ENCODE measurements at regions not wholly inside any gene's neighbourhood (a gene's known extent, or its start where the extent isn't known, plus 50 kb on each side); places are given as distances from the start of the nearest gene placed in this dataset.

- no peaks in the 10 kb centered on the region for H3K9me3 Mint-ChIP-seq (ENCODE audit: unreplicated experiment)
- peaks cover 2% of the 10 kb centered on the region for H3K27me3 Mint-ChIP-seq (ENCODE audit: unreplicated experiment)
- no peak for DNase-seq (ENCODE audit: low spot score)
- H3K4me3 Mint-ChIP-seq (ENCODE audit: unreplicated experiment) = no peak overlapping the region
- H3K27ac Mint-ChIP-seq (ENCODE audit: unreplicated experiment) = no peak overlapping the region
- no peaks in the 10 kb centered on the region for H3K36me3 Mint-ChIP-seq (ENCODE audit: low read depth, unreplicated experiment)
- no peak for TF ChIP-seq CTCF (IDR thresholded peaks at IDR 0.05; ENCODE audit: unreplicated experiment)
- no peaks in the 10 kb centered on the region for H3K4me1 Mint-ChIP-seq (ENCODE audit: unreplicated experiment)
Measured at GRCh38 chr10:78688901-78689583, 379.7 kb upstream of the ZMIZ1 start.

GRCh38 chr10:78689584-78689935, 379.2 kb upstream of the ZMIZ1 start:
- TF ChIP-seq CTCF (IDR thresholded peaks at IDR 0.05; ENCODE audit: unreplicated experiment) = no peak
- DNase-seq (ENCODE audit: low spot score) = no peak
- Mint-ChIP-seq H3K27me3 (ENCODE audit: unreplicated experiment) (peaks cover 2% of the 10 kb centered on the region), H3K9me3 (ENCODE audit: unreplicated experiment) (no peaks in the 10 kb centered on the region), H3K4me3 (ENCODE audit: unreplicated experiment) (no peak overlapping the region), H3K4me1 (ENCODE audit: unreplicated experiment) (no peaks in the 10 kb centered on the region), H3K27ac (ENCODE audit: unreplicated experiment) (no peak overlapping the region), H3K36me3 (ENCODE audit: low read depth, unreplicated experiment) (no peaks in the 10 kb centered on the region)

DNA sequence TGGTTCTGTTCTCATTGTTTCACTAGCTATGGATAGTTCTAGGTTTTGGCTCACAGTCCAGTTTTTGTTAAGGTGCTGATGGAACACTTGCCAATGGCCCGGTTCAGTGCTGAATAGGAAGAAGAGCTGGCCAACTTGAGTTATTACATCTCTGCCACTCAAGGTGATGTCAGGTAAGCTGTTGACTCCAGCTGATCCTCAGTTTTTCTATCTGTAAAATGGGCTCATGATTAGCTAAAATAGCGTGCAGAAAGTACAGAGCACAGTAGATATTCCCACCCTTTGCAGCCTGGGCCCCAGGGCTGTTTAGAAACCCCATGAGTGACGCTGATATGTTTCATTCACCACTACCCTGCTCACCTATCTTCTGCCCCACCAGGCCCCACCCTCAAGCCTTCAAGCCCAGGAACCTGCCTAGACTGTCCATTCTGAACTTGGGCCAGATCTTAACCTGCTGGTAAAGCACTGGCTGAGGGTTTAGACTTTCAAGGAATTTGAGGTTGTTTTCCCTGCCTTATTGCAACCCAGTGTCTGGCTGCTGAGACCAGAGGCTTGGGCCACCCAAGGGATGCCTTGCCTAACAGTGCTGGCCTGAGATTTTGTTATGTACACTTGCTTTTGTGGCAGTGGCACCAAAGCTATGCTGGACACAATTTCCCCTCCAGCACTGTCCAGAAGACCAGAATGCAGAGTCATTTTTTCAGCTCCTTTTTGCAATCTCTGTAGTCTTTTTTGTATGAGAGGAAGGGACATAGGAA, 378.2 kb upstream of the ZMIZ1 start:
- no peak for DNase-seq (ENCODE audit: low spot score)
- Mint-ChIP-seq H3K4me3 (ENCODE audit: unreplicated experiment) (no peak overlapping the region), H3K4me1 (ENCODE audit: unreplicated experiment) (no peaks in the 10 kb centered on the region), H3K27me3 (ENCODE audit: unreplicated experiment) (peaks cover 2% of the 10 kb centered on the region), H3K36me3 (ENCODE audit: low read depth, unreplicated experiment) (no peaks in the 10 kb centered on the region), H3K9me3 (ENCODE audit: unreplicated experiment) (no peaks in the 10 kb centered on the region), H3K27ac (ENCODE audit: unreplicated experiment) (no peak overlapping the region)
- no peak for TF ChIP-seq CTCF (IDR thresholded peaks at IDR 0.05; ENCODE audit: unreplicated experiment)

GRCh38 chr10:78691301-78692030, 377.3 kb upstream of the ZMIZ1 start:
- Mint-ChIP-seq H3K4me3 (ENCODE audit: unreplicated experiment) (no peak overlapping the region), H3K9me3 (ENCODE audit: unreplicated experiment) (no peaks in the 10 kb centered on the region), H3K36me3 (ENCODE audit: low read depth, unreplicated experiment) (no peaks in the 10 kb centered on the region), H3K27ac (ENCODE audit: unreplicated experiment) (no peak overlapping the region), H3K4me1 (ENCODE audit: unreplicated experiment) (no peaks in the 10 kb centered on the region), H3K27me3 (ENCODE audit: unreplicated experiment) (peaks cover 2% of the 10 kb centered on the region)
- DNase-seq (ENCODE audit: low spot score) = no peak
- no peak for TF ChIP-seq CTCF (IDR thresholded peaks at IDR 0.05; ENCODE audit: unreplicated experiment)
